Fibroblast of lung (primary cell): ENCODE measurements at regions not wholly inside any gene's neighbourhood (a gene's known extent, or its start where the extent isn't known, plus 50 kb on each side); places are given as distances from the start of the nearest gene placed in this dataset.

Experiments
- DNase-seq, 2 donors: peaks; one replicate each; pipeline versions ENCODE4 v3.0.0 to v3.0.0-alpha.2; 2010; ENCODE audit warnings: low read depth in 2 of 2
- H2AFZ ChIP-seq: 2 replicates; pipeline ENCODE4 v1.5.1; 2012; ENCODE audit warnings: low read length, control low read depth, inconsistent platforms
- H3K27ac ChIP-seq: 2 replicates; pipeline ENCODE4 v1.5.1; 2011; ENCODE audit warnings: low read length, control low read depth; ENCODE audit not compliant: insufficient read depth
- H3K27me3 ChIP-seq: 2 replicates; pipeline ENCODE4 v1.5.1; 2011; ENCODE audit warnings: mild to moderate bottlenecking, low read length; ENCODE audit not compliant: control insufficient read depth, insufficient read depth
- H3K36me3 ChIP-seq: 2 replicates; pipeline ENCODE4 v1.5.1; 2011; ENCODE audit warnings: low read length; ENCODE audit not compliant: control insufficient read depth, insufficient read depth
- H3K4me1 ChIP-seq: 2 replicates; pipeline ENCODE4 v1.5.1; 2011; ENCODE audit warnings: low read length; ENCODE audit not compliant: control insufficient read depth, insufficient read depth; ENCODE audit errors: extremely low read depth
- H3K4me2 ChIP-seq: 2 replicates; pipeline ENCODE4 v1.5.1; 2011; ENCODE audit warnings: low read length, control low read depth; ENCODE audit not compliant: insufficient read depth; ENCODE audit errors: extremely low read depth
- H3K4me3 ChIP-seq, 4 experiments: fragments of 200-600 bp in 1 of 4; sonication (generic) in 1 of 4; replicated peaks in 1 of 4; 2 replicates each; pipeline ENCODE4 v1.5.1; 2011 to 2016; ENCODE audit warnings: low read length in 4 of 4, low read depth in 3 of 4, mild to moderate bottlenecking in 3 of 4, control low read depth in 2 of 4, inconsistent platforms in 1 of 4, mixed read lengths in 1 of 4; ENCODE audit not compliant: insufficient read depth in 1 of 4; ENCODE audit errors: control extremely low read depth in 1 of 4
- H3K79me2 ChIP-seq: 2 replicates; pipeline ENCODE4 v1.5.1; 2012; ENCODE audit warnings: mild to moderate bottlenecking, low read length, inconsistent platforms; ENCODE audit not compliant: control insufficient read depth, insufficient read depth
- H3K9ac ChIP-seq: 2 replicates; pipeline ENCODE4 v1.5.1; 2011; ENCODE audit warnings: mild to moderate bottlenecking, low read length, control low read depth; ENCODE audit not compliant: insufficient read depth
- H3K9me3 ChIP-seq: 2 replicates; pipeline ENCODE4 v1.5.1; 2012; ENCODE audit warnings: low read depth, low read length; ENCODE audit not compliant: control insufficient read depth, insufficient read depth
- H4K20me1 ChIP-seq: 2 replicates; pipeline ENCODE4 v1.5.1; 2011; ENCODE audit warnings: low read length; ENCODE audit not compliant: control insufficient read depth, insufficient read depth; ENCODE audit errors: extremely low read depth
- EZH2 ChIP-seq: IDR thresholded peaks from 2 replicates; pipeline ENCODE4 v1.5.1; 2012; ENCODE audit warnings: low read length, control low read depth, mild to moderate bottlenecking; ENCODE audit errors: missing control alignments
- TF ChIP-seq, protein P1 (sequence below), 2 donors: IDR thresholded peaks in 1 of 2; conservative IDR thresholded peaks in 1 of 2; 1 replicate in 1 of 2; 2 replicates in 1 of 2; pipeline ENCODE4 v1.5.1; 2011 to 2012; ENCODE audit warnings: low read length in 2 of 2, control low read depth in 1 of 2, inconsistent platforms in 1 of 2, low read depth in 1 of 2, mild to moderate bottlenecking in 1 of 2

DNA sequence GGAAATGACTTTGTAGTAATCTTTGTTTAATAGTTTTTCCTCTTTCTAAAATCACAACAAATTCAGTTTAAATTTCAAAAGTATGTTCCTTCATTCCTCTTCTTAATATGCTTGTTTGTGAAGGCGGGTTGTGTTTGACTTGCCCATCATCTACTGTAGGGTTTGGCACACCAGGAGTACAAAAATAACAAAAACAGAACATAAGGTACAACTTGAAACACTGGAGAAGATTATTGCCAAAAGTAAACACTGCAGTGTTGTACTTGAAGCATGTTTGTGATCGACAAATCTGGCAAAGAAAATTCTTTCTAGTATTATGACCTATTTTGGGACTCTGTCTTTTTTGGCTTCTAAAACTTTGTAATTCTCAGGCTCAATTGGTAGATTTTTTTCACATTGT is 518.6 kb downstream of the SLITRK5 start:
- DNase-seq: no peak
- Histone ChIP-seq H3K79me2 (no peaks in the 10 kb centered on the region), H3K27me3 (no peaks in the 10 kb centered on the region), H3K9ac (no peak overlapping the region), H3K4me1 (no peaks in the 10 kb centered on the region), H3K27ac (no peak overlapping the region), H2AFZ (no peak overlapping the region), H3K4me2 (no peak overlapping the region), H3K4me3 (no peak overlapping the region), H4K20me1 (no peaks in the 10 kb centered on the region), H3K9me3 (no peaks in the 10 kb centered on the region), H3K36me3 (no peaks in the 10 kb centered on the region)
- TF ChIP-seq, protein P1, sequence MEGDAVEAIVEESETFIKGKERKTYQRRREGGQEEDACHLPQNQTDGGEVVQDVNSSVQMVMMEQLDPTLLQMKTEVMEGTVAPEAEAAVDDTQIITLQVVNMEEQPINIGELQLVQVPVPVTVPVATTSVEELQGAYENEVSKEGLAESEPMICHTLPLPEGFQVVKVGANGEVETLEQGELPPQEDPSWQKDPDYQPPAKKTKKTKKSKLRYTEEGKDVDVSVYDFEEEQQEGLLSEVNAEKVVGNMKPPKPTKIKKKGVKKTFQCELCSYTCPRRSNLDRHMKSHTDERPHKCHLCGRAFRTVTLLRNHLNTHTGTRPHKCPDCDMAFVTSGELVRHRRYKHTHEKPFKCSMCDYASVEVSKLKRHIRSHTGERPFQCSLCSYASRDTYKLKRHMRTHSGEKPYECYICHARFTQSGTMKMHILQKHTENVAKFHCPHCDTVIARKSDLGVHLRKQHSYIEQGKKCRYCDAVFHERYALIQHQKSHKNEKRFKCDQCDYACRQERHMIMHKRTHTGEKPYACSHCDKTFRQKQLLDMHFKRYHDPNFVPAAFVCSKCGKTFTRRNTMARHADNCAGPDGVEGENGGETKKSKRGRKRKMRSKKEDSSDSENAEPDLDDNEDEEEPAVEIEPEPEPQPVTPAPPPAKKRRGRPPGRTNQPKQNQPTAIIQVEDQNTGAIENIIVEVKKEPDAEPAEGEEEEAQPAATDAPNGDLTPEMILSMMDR (conservative IDR thresholded peaks at IDR 0.05 in 1 of 2, IDR thresholded peaks at IDR 0.05 in 1 of 2; ENCODE audit: low read depth in 1 of 2, low read length in 2 of 2): no peak
- no peak for TF ChIP-seq EZH2

DNA sequence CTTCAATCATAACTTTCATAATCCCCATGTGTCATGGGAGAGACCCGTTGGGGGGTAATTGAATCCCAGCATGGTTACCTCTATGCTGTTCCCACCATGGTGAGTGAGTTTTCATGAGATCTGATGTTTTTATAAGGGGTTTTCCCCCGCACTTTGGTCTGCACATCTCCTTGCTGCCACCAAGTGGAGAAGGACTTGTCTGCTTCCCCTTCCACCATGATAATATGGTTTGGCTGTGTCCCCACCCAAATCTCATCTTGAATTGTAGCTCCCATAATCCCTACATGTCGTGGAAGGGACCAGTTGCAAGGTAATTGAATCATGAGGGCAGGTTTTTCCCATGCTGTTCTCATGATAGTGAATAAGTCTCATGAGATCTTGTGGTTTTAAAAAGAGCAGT is 524.9 kb downstream of the SLITRK5 start:
- H3K79me2 ChIP-seq: no peaks in the 10 kb centered on the region
- H3K27me3 ChIP-seq: no peaks in the 10 kb centered on the region
- H2AFZ ChIP-seq: no peak overlapping the region
- no peak overlapping the region for H3K27ac ChIP-seq
- H3K4me1 ChIP-seq: no peaks in the 10 kb centered on the region
- H3K9me3 ChIP-seq: no peaks in the 10 kb centered on the region
- H3K9ac ChIP-seq: no peak overlapping the region
- H3K4me2 ChIP-seq: no peak overlapping the region
- TF ChIP-seq, protein P1 (conservative IDR thresholded peaks at IDR 0.05 in 1 of 2, IDR thresholded peaks at IDR 0.05 in 1 of 2; ENCODE audit: low read depth in 1 of 2, low read length in 2 of 2): no peak
- no peak for TF ChIP-seq EZH2
- no peak overlapping the region for H3K4me3 ChIP-seq
- DNase-seq: peak in 1 of 2 donors; percentile 2
- H3K36me3 ChIP-seq: no peaks in the 10 kb centered on the region
- H4K20me1 ChIP-seq: no peaks in the 10 kb centered on the region

DNA sequence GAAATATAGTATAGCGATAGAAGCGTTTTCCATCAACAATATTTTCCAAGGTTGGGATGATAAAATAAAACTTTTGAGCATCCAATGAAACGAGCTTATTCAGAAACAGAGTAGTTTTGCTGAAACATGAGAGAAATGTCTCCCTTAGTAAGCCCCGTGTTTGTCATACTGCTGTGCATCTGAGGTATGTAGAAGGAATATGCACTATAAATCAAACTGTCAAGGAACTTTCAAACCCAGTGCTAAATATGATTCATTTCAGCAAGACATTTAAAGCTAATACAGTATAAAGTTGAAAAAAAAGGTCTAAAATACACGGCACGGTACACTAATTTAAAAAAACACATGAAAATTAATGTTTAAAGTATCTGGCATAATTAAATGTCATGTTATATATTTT is 546.2 kb downstream of the SLITRK5 start:
- Histone ChIP-seq H3K4me2 (no peak overlapping the region), H3K27me3 (no peaks in the 10 kb centered on the region), H3K9me3 (no peaks in the 10 kb centered on the region), H3K4me3 (no peak overlapping the region), H2AFZ (no peak overlapping the region), H3K79me2 (no peaks in the 10 kb centered on the region), H3K9ac (no peak overlapping the region), H3K27ac (no peak overlapping the region), H3K4me1 (no peaks in the 10 kb centered on the region), H3K36me3 (no peaks in the 10 kb centered on the region), H4K20me1 (no peaks in the 10 kb centered on the region)
- peak in 1 of 2 donors; percentile 2 for DNase-seq
- TF ChIP-seq, protein P1 (conservative IDR thresholded peaks at IDR 0.05 in 1 of 2, IDR thresholded peaks at IDR 0.05 in 1 of 2; ENCODE audit: low read depth in 1 of 2, low read length in 2 of 2): no peak
- no peak for TF ChIP-seq EZH2
